Spleen (tissue), 11 donors: ENCODE measurements at regions not wholly inside any gene's neighbourhood (a gene's known extent, or its start where the extent isn't known, plus 50 kb on each side); places are given as distances from the start of the nearest gene placed in this dataset.
A peak's percentile ranks its signal among the peaks of the same experiment; 100 is the strongest.

ENCODE experiments used
- DNase-seq: peaks from one replicate; pipeline ENCODE4 v3.0.0-alpha.2; 2020
- H3K27ac ChIP-seq, 8 donors: fragments of 200-600 bp; sonication (generic) in 7 of 8; 1 replicate in 4 of 8; 2 replicates in 4 of 8; pipeline versions ENCODE4 v1.5.0 to v1.8.0; 2016 to 2021; ENCODE audit warnings: inconsistent platforms in 4 of 8, mild to moderate bottlenecking in 4 of 8, moderate library complexity in 1 of 8
- H3K27me3 ChIP-seq, 7 donors: fragments of 200-600 bp; sonication (generic) in 6 of 7; replicated peaks in 1 of 7; 1 replicate in 4 of 7; 2 replicates in 3 of 7; pipeline versions ENCODE4 v1.5.0 to v1.8.0; 2016 to 2021; ENCODE audit warnings: inconsistent platforms in 3 of 7, mild to moderate bottlenecking in 1 of 7
- H3K36me3 ChIP-seq, 6 donors: fragments of 200-600 bp; sonication (generic) in 5 of 6; 1 replicate in 4 of 6; 2 replicates in 2 of 6; pipeline versions ENCODE4 v1.5.0 to v1.8.0; 2016 to 2021; ENCODE audit warnings: inconsistent platforms in 2 of 6
- H3K4me1 ChIP-seq, 6 donors: fragments of 200-600 bp; sonication (generic) in 5 of 6; 1 replicate in 3 of 6; 2 replicates in 3 of 6; pipeline versions ENCODE4 v1.5.0 to v1.8.0; 2016 to 2021; ENCODE audit warnings: inconsistent platforms in 3 of 6
- H3K4me3 ChIP-seq, 8 donors: fragments of 200-600 bp; sonication (generic) in 7 of 8; 1 replicate in 4 of 8; 2 replicates in 4 of 8; pipeline versions ENCODE4 v1.5.0 to v1.8.0; 2016 to 2021; ENCODE audit warnings: inconsistent platforms in 4 of 8, mild to moderate bottlenecking in 4 of 8, moderate library complexity in 2 of 8
- H3K9me3 ChIP-seq, 8 donors: fragments of 200-600 bp; sonication (generic) in 7 of 8; 1 replicate in 4 of 8; 2 replicates in 4 of 8; pipeline versions ENCODE4 v1.5.0 to v1.8.0; 2016 to 2021; ENCODE audit warnings: inconsistent platforms in 4 of 8
- POLR2A ChIP-seq, 3 donors: fragments of 450-650 bp; IDR thresholded peaks; one replicate each; pipeline ENCODE4 v1.5.1; 2017; ENCODE audit warnings: antibody characterized with exemption in 3 of 3, mild to moderate bottlenecking in 1 of 3
- POLR2AphosphoS5 ChIP-seq, 3 donors: sonication (generic); formaldehyde crosslinking; IDR thresholded peaks; one replicate each; pipeline ENCODE4 v1.5.1; 2017; ENCODE audit warnings: antibody characterized with exemption in 3 of 3
- WGBS, 5 donors: extraction: QIAGEN DNeasy Blood & Tissue Kit in 3 of 5; methylation state at CpG; one replicate each; pipeline versions ENCODE4 v1.1.5 to v1.1.7; 2013 to 2018; 5-methylcytosine and 5-hydroxymethylcytosine counted together
- intact Hi-C: fragments of 100-400 bp; cut with DNase I; formaldehyde crosslinking; loops from one replicate; pipeline ENCODE4 v1.15.0; 2023; ENCODE audit warnings: low total_unique reads
- TF ChIP-seq, protein P1 (sequence below), 11 experiments: fragments of 200-600 bp in 7 of 11; fragments of 450-650 bp in 4 of 11; sonication (generic) in 4 of 11; IDR thresholded peaks in 8 of 11; conservative IDR thresholded peaks in 3 of 11; 1 replicate in 7 of 11; 2 replicates in 4 of 11; pipeline versions ENCODE4 v1.4.0 to v1.8.0; 2016 to 2021; ENCODE audit warnings: antibody characterized with exemption in 11 of 11, inconsistent platforms in 4 of 11, mild to moderate bottlenecking in 1 of 11
- donor health status: healthy with polysubstance abuse.
- donor health status: DM: no; HTN: no; CAD: no; lungs with moderate emphysema.
- donor health status: DM: no; HTN: no; CAD: no.
- donor health status: Bipolar disorder and iron deficiency.
- donor health status: healthy.
- donor health status: DM: no; HTN: no; CAD: no.
- donor health status: DM: yes; HTN: yes; CAD: no.

DNA sequence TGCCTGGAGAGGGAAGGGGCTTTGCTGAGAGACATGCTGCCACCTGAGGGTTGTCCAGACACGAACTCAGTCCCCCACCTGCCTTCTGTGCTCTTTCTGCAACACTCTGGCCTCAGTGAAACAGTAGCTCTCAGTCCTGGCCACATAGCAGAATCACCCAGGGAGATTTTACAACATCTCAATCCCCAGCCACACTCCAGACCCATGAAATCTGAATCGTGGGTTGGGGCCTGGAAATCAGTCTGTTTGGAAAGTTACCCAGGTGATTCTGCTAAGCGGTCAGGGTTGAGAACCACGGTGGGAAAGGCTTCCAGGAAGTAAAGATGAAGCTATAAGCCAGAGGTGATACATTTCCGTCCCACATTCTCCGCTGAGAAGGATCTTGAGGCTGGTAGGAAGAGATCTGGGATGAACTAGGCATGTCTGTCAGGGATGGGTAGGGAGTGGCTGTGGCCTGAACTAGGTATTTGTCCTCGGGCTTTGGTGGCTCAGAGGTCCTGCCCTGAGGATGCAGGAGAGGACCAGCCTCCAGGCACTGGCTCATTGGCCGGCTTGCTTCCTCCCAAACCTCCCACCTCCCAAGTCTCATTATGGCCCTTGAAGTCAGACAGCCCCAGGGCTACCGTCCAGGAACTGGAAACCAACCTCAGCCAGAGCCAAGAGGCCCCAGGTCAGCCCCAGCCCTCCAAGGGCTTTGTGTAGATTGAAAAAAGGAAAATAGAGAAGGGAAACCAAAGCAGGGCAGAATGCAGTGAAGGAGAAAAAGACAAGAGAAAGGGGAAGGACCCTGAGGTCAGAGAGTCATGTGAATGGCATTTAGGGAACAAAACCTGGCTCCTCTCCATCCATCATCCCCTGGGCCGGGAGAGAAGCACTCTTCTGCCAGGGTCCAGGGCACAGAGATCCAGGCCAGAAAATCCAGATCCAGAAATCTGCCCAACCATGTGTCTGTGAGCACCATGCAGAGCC, 119.6 kb downstream of the ZFP36L2 start:
- Histone ChIP-seq H3K9me3 (no peaks in the 10 kb centered on the region), H3K4me3 (peak overlapping the region in 1 of 8 donors; percentile 28), H3K4me1 (peaks cover 43 to 84% (median 71%) of the 10 kb centered on the region in 6 donors), H3K27me3 (no peaks in the 10 kb centered on the region), H3K27ac (peak overlapping the region; percentile 71 to 92 (median 83)), H3K36me3 (no peaks in the 10 kb centered on the region)
- no peak for DNase-seq
- intact Hi-C loops = loop anchor here (10.0 kb wide), 1 partner anchor 122 kb away; no protein-coding TSS in a partner anchor
- TF ChIP-seq, protein P1, sequence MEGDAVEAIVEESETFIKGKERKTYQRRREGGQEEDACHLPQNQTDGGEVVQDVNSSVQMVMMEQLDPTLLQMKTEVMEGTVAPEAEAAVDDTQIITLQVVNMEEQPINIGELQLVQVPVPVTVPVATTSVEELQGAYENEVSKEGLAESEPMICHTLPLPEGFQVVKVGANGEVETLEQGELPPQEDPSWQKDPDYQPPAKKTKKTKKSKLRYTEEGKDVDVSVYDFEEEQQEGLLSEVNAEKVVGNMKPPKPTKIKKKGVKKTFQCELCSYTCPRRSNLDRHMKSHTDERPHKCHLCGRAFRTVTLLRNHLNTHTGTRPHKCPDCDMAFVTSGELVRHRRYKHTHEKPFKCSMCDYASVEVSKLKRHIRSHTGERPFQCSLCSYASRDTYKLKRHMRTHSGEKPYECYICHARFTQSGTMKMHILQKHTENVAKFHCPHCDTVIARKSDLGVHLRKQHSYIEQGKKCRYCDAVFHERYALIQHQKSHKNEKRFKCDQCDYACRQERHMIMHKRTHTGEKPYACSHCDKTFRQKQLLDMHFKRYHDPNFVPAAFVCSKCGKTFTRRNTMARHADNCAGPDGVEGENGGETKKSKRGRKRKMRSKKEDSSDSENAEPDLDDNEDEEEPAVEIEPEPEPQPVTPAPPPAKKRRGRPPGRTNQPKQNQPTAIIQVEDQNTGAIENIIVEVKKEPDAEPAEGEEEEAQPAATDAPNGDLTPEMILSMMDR (IDR thresholded peaks at IDR 0.05 in 8 of 11, conservative IDR thresholded peaks at IDR 0.05 in 3 of 11) = no peak
- TF ChIP-seq POLR2AphosphoS5 (IDR thresholded peaks at IDR 0.05) (peak in 2 of 3 donors; percentile 37 to 49), POLR2A (IDR thresholded peaks at IDR 0.05) (no peak)
- 48 to 62% (median 56%) methylated on average over 10 of the region's 10 CpGs for WGBS, 5 donors

GRCh38 chr2:43105586-43106558, 120.5 kb downstream of the ZFP36L2 start:
- TF ChIP-seq POLR2AphosphoS5 (IDR thresholded peaks at IDR 0.05) (peak in 2 of 3 donors; percentile 40 to 78), POLR2A (IDR thresholded peaks at IDR 0.05) (no peak)
- TF ChIP-seq, protein P1 (IDR thresholded peaks at IDR 0.05 in 8 of 11, conservative IDR thresholded peaks at IDR 0.05 in 3 of 11) = peak in 9 of 11 experiments; percentile 47 to 82 (median 69)

DNA sequence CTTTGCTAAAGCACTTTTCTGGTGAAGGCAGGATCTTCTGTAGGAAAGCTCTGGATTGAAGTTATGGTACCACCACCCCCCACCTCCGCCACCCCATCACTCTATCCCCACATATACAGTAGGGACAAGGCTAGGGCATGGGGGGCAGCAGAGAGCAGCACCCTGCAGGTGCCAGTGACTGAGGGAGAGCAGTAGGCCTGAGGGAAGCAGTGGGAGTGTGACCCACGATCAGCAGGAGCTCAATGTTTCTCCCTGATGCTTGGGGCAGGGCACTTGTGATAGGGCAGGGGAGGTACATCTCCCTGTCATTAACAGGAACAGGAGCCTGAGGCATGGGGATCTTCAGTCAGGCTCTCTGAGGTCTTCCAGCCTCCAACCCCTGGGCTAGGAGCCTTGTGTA, 121.6 kb downstream of the ZFP36L2 start:
- Histone ChIP-seq H3K36me3 (no peaks in the 10 kb centered on the region), H3K9me3 (no peaks in the 10 kb centered on the region), H3K27me3 (no peaks in the 10 kb centered on the region), H3K4me1 (peaks cover 42 to 84% (median 64%) of the 10 kb centered on the region in 6 donors), H3K27ac (peak overlapping the region in 6 of 8 donors; percentile 80 to 92 (median 84)), H3K4me3 (no peak overlapping the region)
- DNase-seq = no peak
- intact Hi-C loops = loop anchor here (10.0 kb wide), 1 partner anchor 120 kb away; no protein-coding TSS in a partner anchor
- no peak for TF ChIP-seq POLR2A (IDR thresholded peaks at IDR 0.05)
- no peak for TF ChIP-seq POLR2AphosphoS5 (IDR thresholded peaks at IDR 0.05)
- TF ChIP-seq, protein P1 (IDR thresholded peaks at IDR 0.05 in 8 of 11, conservative IDR thresholded peaks at IDR 0.05 in 3 of 11) = no peak
- 78 to 100% (median 93%) methylated on average over 2 of the region's 2 CpGs for whole genome bisulfite sequencing, 5 donors

More at GRCh38 chr2:43105586-43106558, 120.5 kb downstream of the ZFP36L2 start:
- WGBS, 5 donors = 24 to 58% (median 38%) methylated on average over 4 of the region's 4 CpGs
- H3K27ac ChIP-seq = peak overlapping the region; percentile 71 to 92 (median 83)
- H3K4me1 ChIP-seq = peaks cover 44 to 88% (median 69%) of the 10 kb centered on the region in 6 donors
- no peaks in the 10 kb centered on the region for H3K27me3 ChIP-seq
- intact Hi-C loops = loop anchor here (10.0 kb wide), 1 partner anchor 121 kb away; no protein-coding TSS in a partner anchor
- H3K4me3 ChIP-seq = peak overlapping the region in 1 of 8 donors; percentile 28
- no peaks in the 10 kb centered on the region for H3K9me3 ChIP-seq
- no peaks in the 10 kb centered on the region for H3K36me3 ChIP-seq
- DNase-seq = peak; percentile 85
